Sigmoid colon (tissue), 6 donors: ENCODE measurements at regions not wholly inside any gene's neighbourhood (a gene's known extent, or its start where the extent isn't known, plus 50 kb on each side); places are given as distances from the start of the nearest gene placed in this dataset.

ENCODE experiments used
- DNase-seq: peaks from one replicate; pipeline ENCODE4 v3.0.0-alpha.2; 2019
- H3K27ac ChIP-seq, 4 donors: fragments of 200-600 bp; sonication (generic); one replicate each; pipeline ENCODE4 v1.5.1; 2016 to 2019; ENCODE audit warnings: mild to moderate bottlenecking in 1 of 4
- H3K27me3 ChIP-seq, 3 donors: fragments of 200-600 bp; sonication (generic); one replicate each; pipeline ENCODE4 v1.5.1; 2019; ENCODE audit warnings: mild to moderate bottlenecking in 1 of 3
- H3K36me3 ChIP-seq, 4 donors: fragments of 200-600 bp; sonication (generic); one replicate each; pipeline ENCODE4 v1.5.1; 2016 to 2019
- H3K4me1 ChIP-seq, 4 donors: fragments of 200-600 bp; sonication (generic); one replicate each; pipeline ENCODE4 v1.5.1; 2017 to 2019
- H3K4me3 ChIP-seq, 4 donors: fragments of 200-600 bp; sonication (generic); one replicate each; pipeline ENCODE4 v1.5.1; 2017 to 2019; ENCODE audit warnings: mild to moderate bottlenecking in 2 of 4, moderate library complexity in 1 of 4
- H3K9me3 ChIP-seq, 4 donors: fragments of 200-600 bp in 3 of 4; sonication (generic) in 3 of 4; one replicate each; pipeline versions ENCODE4 v1.5.1 to v1.6.1; 2013 to 2019
- CTCF ChIP-seq, 4 experiments: fragments of 450-650 bp in 3 of 4; fragments of 200-600 bp in 1 of 4; IDR thresholded peaks; one replicate each; pipeline ENCODE4 v1.5.1; 2016 to 2019; ENCODE audit warnings: antibody characterized with exemption in 4 of 4, mild to moderate bottlenecking in 3 of 4, moderate library complexity in 2 of 4
- EP300 ChIP-seq, 4 donors: sonication (generic); formaldehyde crosslinking; IDR thresholded peaks; one replicate each; pipeline ENCODE4 v1.6.1; 2017; ENCODE audit warnings: antibody characterized with exemption in 4 of 4
- POLR2A ChIP-seq, 2 donors: fragments of 450-650 bp; IDR thresholded peaks; one replicate each; pipeline ENCODE4 v1.6.1; 2016; ENCODE audit warnings: antibody characterized with exemption in 2 of 2, mild to moderate bottlenecking in 2 of 2, moderate library complexity in 2 of 2
- POLR2AphosphoS5 ChIP-seq, 4 donors: sonication (generic); formaldehyde crosslinking; IDR thresholded peaks; one replicate each; pipeline ENCODE4 v1.6.1; 2017; ENCODE audit warnings: antibody characterized with exemption in 4 of 4
- WGBS, 2 donors: extraction: QIAGEN DNeasy Blood & Tissue Kit; methylation state at CpG; one replicate each; pipeline ENCODE4 v1.1.7; 2013; 5-methylcytosine and 5-hydroxymethylcytosine counted together
- intact Hi-C: fragments of 100-400 bp; cut with DNase I; formaldehyde crosslinking; loops from one replicate; pipeline ENCODE4 v1.15.1; 2023
- donor health status: healthy with polysubstance abuse.
- donor health status: healthy.

DNA sequence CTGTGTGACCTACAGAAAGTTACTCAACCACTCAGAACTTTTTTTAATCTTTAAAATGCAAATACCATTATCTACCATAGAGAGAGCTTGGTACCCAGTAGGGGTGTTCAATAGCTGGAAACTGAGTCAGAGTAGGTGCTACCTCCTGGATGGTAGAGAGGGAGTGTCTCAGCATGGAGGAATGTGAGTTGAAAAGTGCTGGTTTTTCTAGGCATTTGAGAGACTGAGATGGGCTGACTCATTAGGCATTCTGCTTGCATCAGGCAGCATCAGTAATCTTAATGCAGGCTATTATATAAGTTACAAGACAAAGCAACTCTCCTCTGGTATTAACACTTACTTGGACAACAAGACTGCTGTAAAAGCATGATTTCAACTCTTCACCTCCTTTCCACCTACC is 70.9 kb upstream of the ARHGEF9 start:
- H3K36me3 ChIP-seq, result no peaks in the 10 kb centered on the region
- no peaks in the 10 kb centered on the region for H3K27me3 ChIP-seq
- no peak overlapping the region for H3K4me3 ChIP-seq
- H3K4me1 ChIP-seq, result no peaks in the 10 kb centered on the region
- DNase-seq, result no peak
- no peak overlapping the region for H3K27ac ChIP-seq
- no peak for TF ChIP-seq EP300 (IDR thresholded peaks at IDR 0.05)
- TF ChIP-seq POLR2AphosphoS5 (IDR thresholded peaks at IDR 0.05), result no peak
- TF ChIP-seq CTCF (IDR thresholded peaks at IDR 0.05), result no peak
- TF ChIP-seq POLR2A (IDR thresholded peaks at IDR 0.05), result no peak
- H3K9me3 ChIP-seq, result no peaks in the 10 kb centered on the region
- intact Hi-C loops, result no loop called here

DNA sequence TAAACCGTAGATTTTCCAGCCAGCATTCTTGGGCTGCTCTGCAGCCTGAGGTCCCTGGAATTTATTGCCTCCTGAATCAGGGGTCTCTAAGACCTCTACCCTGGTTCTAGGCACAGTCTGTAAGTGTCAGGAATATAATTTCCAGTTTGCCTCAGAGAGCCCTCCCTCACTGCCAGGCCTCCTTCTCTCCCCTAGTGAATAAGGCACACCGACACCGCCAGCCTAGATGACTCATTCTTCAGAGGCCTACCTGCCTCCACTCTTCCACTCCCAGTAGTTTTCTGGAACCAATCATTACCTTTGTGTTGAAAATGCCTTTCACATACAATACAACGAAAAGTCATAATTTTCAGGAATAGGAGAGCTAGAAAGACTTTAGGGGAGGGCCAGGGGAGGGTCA is 50.3 kb upstream of the ARHGEF9 start:
- no peaks in the 10 kb centered on the region for H3K9me3 ChIP-seq
- 89 to 90% methylated on average over 4 of the region's 4 CpGs for WGBS, 2 donors
- H3K27ac ChIP-seq, result no peak overlapping the region
- intact Hi-C loops, result no loop called here
- no peaks in the 10 kb centered on the region for H3K27me3 ChIP-seq
- H3K4me1 ChIP-seq, result no peaks in the 10 kb centered on the region
- TF ChIP-seq POLR2AphosphoS5 (IDR thresholded peaks at IDR 0.05) (no peak), CTCF (IDR thresholded peaks at IDR 0.05) (no peak), POLR2A (IDR thresholded peaks at IDR 0.05) (no peak), EP300 (IDR thresholded peaks at IDR 0.05) (no peak)
- no peaks in the 10 kb centered on the region for H3K36me3 ChIP-seq
- DNase-seq, result no peak
- H3K4me3 ChIP-seq, result no peak overlapping the region
